Endothelial cell of umbilical vein (primary cell): ENCODE measurements at regions not wholly inside any gene's neighbourhood (a gene's known extent, or its start where the extent isn't known, plus 50 kb on each side); places are given as distances from the start of the nearest gene placed in this dataset.

Source experiments
- CTCF ChIP-seq, 2 donors: IDR thresholded peaks; 1 replicate in 1 of 2; 2 replicates in 1 of 2; pipeline ENCODE4 v1.5.1; 2011; ENCODE audit warnings: low read length in 2 of 2, mild to moderate bottlenecking in 2 of 2, moderate library complexity in 2 of 2, control low read depth in 1 of 2, inconsistent platforms in 1 of 2, low read depth in 1 of 2; ENCODE audit not compliant: insufficient read depth in 1 of 2; ENCODE audit errors: extremely low read depth in 1 of 2
- EZH2 ChIP-seq: IDR thresholded peaks from 2 replicates; pipeline ENCODE4 v1.6.1; 2012; ENCODE audit warnings: borderline replicate concordance, low read depth, mild to moderate bottlenecking, moderate library complexity, low read length, inconsistent platforms; ENCODE audit not compliant: severe bottlenecking
- MAX ChIP-seq: IDR thresholded peaks from 2 replicates; pipeline ENCODE4 v1.6.1; 2011; ENCODE audit not compliant: insufficient read depth, insufficient read length
- MYC ChIP-seq: IDR thresholded peaks from one replicate; pipeline ENCODE4 v1.6.1; 2011; ENCODE audit warnings: mild to moderate bottlenecking, low read depth, low read length
- POLR2AphosphoS5 ChIP-seq: IDR thresholded peaks from 2 replicates; pipeline ENCODE4 v1.6.1; 2012; ENCODE audit warnings: low read depth, mild to moderate bottlenecking, control low read depth, low read length, moderate library complexity; ENCODE audit not compliant: insufficient read depth

DNA sequence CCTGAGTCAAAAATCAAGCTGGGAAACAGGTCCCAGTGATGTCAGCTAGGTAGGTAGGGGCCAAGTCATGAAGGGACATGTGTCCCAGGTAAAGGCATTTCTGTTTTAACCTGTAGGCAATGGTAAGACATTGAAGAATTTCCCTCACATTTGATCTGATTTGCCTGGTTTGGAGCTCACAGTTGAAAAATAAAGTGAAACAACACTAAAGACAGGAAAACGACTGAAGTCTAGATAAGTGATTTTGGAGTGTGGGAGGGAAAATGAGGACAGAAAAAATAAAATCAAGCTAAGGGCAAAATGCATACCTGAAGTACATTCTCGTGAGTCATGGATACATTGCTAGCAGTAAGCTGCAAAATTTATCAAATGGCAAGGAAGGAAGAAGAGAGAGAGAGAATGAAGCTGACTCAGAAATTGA, 169.9 kb downstream of the SKIDA1 start:
- TF ChIP-seq CTCF (IDR thresholded peaks at IDR 0.05; ENCODE audit: extremely low read depth in 1 of 2, insufficient read depth in 1 of 2, low read depth in 1 of 2, low read length in 2 of 2) = no peak
- TF ChIP-seq EZH2 = no peak
- no peak for TF ChIP-seq POLR2AphosphoS5
- TF ChIP-seq MYC = no peak
- no peak for TF ChIP-seq MAX
